Tibial nerve (tissue), 3 donors: ENCODE measurements at regions not wholly inside any gene's neighbourhood (a gene's known extent, or its start where the extent isn't known, plus 50 kb on each side); places are given as distances from the start of the nearest gene placed in this dataset.

ENCODE experiments used
- POLR2A ChIP-seq, 2 donors: fragments of 450-650 bp; IDR thresholded peaks; one replicate each; pipeline ENCODE4 v1.6.1; 2017; ENCODE audit warnings: antibody characterized with exemption in 2 of 2, mild to moderate bottlenecking in 2 of 2, moderate library complexity in 2 of 2
- TF ChIP-seq, protein P1 (sequence below), 5 experiments: fragments of 200-600 bp in 3 of 5; fragments of 450-650 bp in 2 of 5; sonication (generic) in 3 of 5; IDR thresholded peaks; one replicate each; pipeline ENCODE4 v1.5.1; 2016 to 2019; ENCODE audit warnings: antibody characterized with exemption in 5 of 5, mild to moderate bottlenecking in 3 of 5, moderate library complexity in 2 of 5

DNA sequence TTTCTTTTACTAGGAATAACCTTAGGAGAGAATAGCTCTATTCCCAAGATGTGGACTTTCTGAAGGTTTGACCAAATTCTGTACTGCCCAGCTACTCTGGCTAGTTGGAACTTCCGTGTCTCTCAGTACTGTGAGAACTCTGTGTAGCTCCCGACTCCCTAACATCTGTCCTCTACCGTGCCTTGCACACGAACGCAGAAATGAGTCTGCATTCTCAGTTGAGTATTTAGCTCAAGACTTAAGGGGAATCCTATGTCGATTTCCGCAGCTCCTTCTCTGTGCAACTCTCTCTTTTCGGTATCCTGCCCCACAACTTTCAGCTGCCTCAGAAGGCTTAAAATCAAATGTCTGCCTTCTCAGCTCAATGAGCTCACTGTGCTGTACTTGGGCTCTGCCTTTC lies 86.7 kb upstream of the EPHB3 start:
- TF ChIP-seq POLR2A (IDR thresholded peaks at IDR 0.05): no peak
- TF ChIP-seq, protein P1, sequence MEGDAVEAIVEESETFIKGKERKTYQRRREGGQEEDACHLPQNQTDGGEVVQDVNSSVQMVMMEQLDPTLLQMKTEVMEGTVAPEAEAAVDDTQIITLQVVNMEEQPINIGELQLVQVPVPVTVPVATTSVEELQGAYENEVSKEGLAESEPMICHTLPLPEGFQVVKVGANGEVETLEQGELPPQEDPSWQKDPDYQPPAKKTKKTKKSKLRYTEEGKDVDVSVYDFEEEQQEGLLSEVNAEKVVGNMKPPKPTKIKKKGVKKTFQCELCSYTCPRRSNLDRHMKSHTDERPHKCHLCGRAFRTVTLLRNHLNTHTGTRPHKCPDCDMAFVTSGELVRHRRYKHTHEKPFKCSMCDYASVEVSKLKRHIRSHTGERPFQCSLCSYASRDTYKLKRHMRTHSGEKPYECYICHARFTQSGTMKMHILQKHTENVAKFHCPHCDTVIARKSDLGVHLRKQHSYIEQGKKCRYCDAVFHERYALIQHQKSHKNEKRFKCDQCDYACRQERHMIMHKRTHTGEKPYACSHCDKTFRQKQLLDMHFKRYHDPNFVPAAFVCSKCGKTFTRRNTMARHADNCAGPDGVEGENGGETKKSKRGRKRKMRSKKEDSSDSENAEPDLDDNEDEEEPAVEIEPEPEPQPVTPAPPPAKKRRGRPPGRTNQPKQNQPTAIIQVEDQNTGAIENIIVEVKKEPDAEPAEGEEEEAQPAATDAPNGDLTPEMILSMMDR (IDR thresholded peaks at IDR 0.05): no peak
